SK-N-SH treated with all-trans-retinoic acid at 6 μM for 48 hours (cell line): ENCODE measurements at regions not wholly inside any gene's neighbourhood (a gene's known extent, or its start where the extent isn't known, plus 50 kb on each side); places are given as distances from the start of the nearest gene placed in this dataset.

Experiments
- ATAC-seq: fragments of 200-7000 bp; cut with Tn5 transposase; 3 replicates; pipeline ENCODE4 v1.9.1; 2020; ENCODE audit warnings: mild to moderate bottlenecking, moderate library complexity
- CSDC2 ChIP-seq: fragments of 250-450 bp; sonication (Bioruptor Pico); IDR thresholded peaks from 2 replicates; pipeline ENCODE4 v1.5.0; 2020; ENCODE audit warnings: mild to moderate bottlenecking, moderate library complexity
- ESRRG ChIP-seq: fragments of 250-450 bp; sonication (Bioruptor Pico); IDR thresholded peaks from 2 replicates; pipeline ENCODE4 v1.6.1; 2021; ENCODE audit warnings: mild to moderate bottlenecking
- ISL1 ChIP-seq: fragments of 250-450 bp; sonication (Bioruptor Pico); IDR thresholded peaks from 2 replicates; pipeline ENCODE4 v2.1.2; 2022; ENCODE audit warnings: mild to moderate bottlenecking, moderate library complexity
- PPARA ChIP-seq: fragments of 250-450 bp; sonication (Bioruptor Pico); IDR thresholded peaks from 2 replicates; pipeline ENCODE4 v1.5.0; 2020; ENCODE audit warnings: mild to moderate bottlenecking, borderline replicate concordance
- RARB ChIP-seq: fragments of 250-450 bp; sonication (Bioruptor Pico); IDR thresholded peaks from 2 replicates; pipeline ENCODE4 v1.8.0; 2021; ENCODE audit warnings: mild to moderate bottlenecking, moderate library complexity
- SNAI2 ChIP-seq: fragments of 250-450 bp; sonication (Bioruptor Pico); IDR thresholded peaks from 2 replicates; pipeline ENCODE4 v1.5.0; 2020; ENCODE audit warnings: mild to moderate bottlenecking, moderate library complexity
- TCF4 ChIP-seq: fragments of 250-450 bp; sonication (Bioruptor Pico); IDR thresholded peaks from 2 replicates; pipeline ENCODE4 v1.8.0; 2021; ENCODE audit warnings: mild to moderate bottlenecking, moderate library complexity, borderline replicate concordance
- TOX ChIP-seq: fragments of 250-450 bp; sonication (Bioruptor Pico); IDR thresholded peaks from 2 replicates; pipeline ENCODE4 v1.8.0; 2021; ENCODE audit warnings: mild to moderate bottlenecking, moderate library complexity, borderline replicate concordance
- ZC3H10 ChIP-seq: fragments of 250-450 bp; sonication (Bioruptor Pico); IDR thresholded peaks from 2 replicates; pipeline ENCODE4 v1.5.1; 2021; ENCODE audit warnings: mild to moderate bottlenecking, moderate library complexity
- ZFP30 ChIP-seq: fragments of 450-650 bp; formaldehyde crosslinking; IDR thresholded peaks from 2 replicates; pipeline ENCODE4 v1.5.0; 2022; ENCODE audit warnings: mild to moderate bottlenecking, moderate library complexity
- ZNF565 ChIP-seq: fragments of 450-650 bp; formaldehyde crosslinking; conservative IDR thresholded peaks from 2 replicates; pipeline ENCODE4 v1.5.0; 2020; ENCODE audit warnings: low read depth, mild to moderate bottlenecking, moderate library complexity
- ZNF70 ChIP-seq: fragments of 450-650 bp; formaldehyde crosslinking; IDR thresholded peaks from 2 replicates; pipeline ENCODE4 v1.5.0; 2020; ENCODE audit warnings: mild to moderate bottlenecking, moderate library complexity
- TF ChIP-seq, protein P1 (sequence below): fragments of 250-450 bp; sonication (Bioruptor Pico); IDR thresholded peaks from 2 replicates; pipeline ENCODE4 v1.5.1; 2021; ENCODE audit warnings: mild to moderate bottlenecking, moderate library complexity
- TF ChIP-seq, protein P2 (sequence below): fragments of 250-450 bp; sonication (Bioruptor Pico); IDR thresholded peaks from 2 replicates; pipeline ENCODE4 v1.5.1; 2020; ENCODE audit warnings: low read depth, mild to moderate bottlenecking, moderate library complexity
- TF ChIP-seq, protein P3 (sequence below): fragments of 250-450 bp; sonication (Bioruptor Pico); IDR thresholded peaks from 2 replicates; pipeline ENCODE4 v1.8.0; 2020; ENCODE audit warnings: mild to moderate bottlenecking, moderate library complexity, borderline replicate concordance
- TF ChIP-seq, protein P4 (sequence below): fragments of 250-450 bp; sonication (Bioruptor Pico); IDR thresholded peaks from 2 replicates; pipeline ENCODE4 v1.5.0; 2020; ENCODE audit warnings: mild to moderate bottlenecking, moderate library complexity
- TF ChIP-seq, protein P5 (sequence below): fragments of 250-450 bp; sonication (Bioruptor Pico); IDR thresholded peaks from 2 replicates; pipeline ENCODE4 v1.8.0; 2021; ENCODE audit warnings: low read depth, mild to moderate bottlenecking, moderate library complexity, borderline replicate concordance

DNA sequence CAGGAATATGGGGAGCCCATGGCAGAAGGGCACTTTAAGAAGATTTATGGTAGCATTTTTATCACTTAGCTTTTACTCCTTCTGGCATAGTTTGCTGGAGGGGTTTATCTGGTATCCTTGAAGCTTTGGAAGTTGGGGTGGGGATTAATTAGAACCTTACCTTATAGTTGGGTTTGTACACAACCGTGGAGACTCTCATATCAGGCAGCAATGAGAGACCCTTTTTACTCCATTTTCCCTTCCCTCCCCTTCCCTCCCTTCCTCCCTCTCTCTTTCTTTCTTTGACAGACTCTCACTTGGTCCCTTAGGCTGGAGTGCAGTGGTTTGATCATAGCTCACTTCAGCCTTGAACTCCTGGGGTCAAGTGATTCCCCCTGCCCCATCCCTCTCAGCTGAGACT lies 465.8 kb upstream of the PODXL start:
- no peak for ATAC-seq
- TF ChIP-seq ZNF565 (CRISPR knock-in tag), result no peak
- TF ChIP-seq PPARA (CRISPR knock-in tag), result no peak
- no peak for TF ChIP-seq TOX
- no peak for TF ChIP-seq ZNF70 (CRISPR knock-in tag)
- TF ChIP-seq TCF4 (CRISPR knock-in tag), result no peak
- TF ChIP-seq ISL1 (CRISPR knock-in tag), result no peak
- TF ChIP-seq, all 23 proteins: peak for 0

DNA sequence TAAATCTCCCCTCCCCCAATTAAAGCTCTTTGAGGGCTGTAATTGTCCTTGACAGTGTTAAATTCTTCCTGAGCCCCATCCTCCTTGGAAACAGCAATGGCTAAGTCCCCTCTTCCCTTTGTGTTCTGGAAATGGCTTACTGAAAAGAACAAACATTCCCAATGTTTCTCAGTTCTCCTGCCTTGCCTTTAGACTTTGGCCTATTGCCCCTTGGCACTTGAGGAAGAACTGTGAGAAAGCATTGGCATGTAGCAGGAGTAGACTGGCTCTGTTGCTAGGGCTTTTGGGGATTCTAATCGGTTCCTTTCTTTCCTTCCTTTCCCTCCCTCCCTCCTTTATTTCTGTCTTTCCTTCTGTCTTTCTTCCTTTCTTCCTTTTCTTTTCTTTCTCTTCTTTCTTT lies 463.3 kb upstream of the PODXL start:
- no peak for ATAC-seq
- TF ChIP-seq RARB (CRISPR knock-in tag) (no peak), ESRRG (no peak), TCF4 (CRISPR knock-in tag) (no peak), SNAI2 (CRISPR knock-in tag) (no peak), ZC3H10 (CRISPR knock-in tag) (no peak), ZFP30 (no peak), CSDC2 (CRISPR knock-in tag) (no peak), TOX (no peak), PPARA (CRISPR knock-in tag) (no peak), ZNF565 (CRISPR knock-in tag) (no peak)
- TF ChIP-seq, protein P1, sequence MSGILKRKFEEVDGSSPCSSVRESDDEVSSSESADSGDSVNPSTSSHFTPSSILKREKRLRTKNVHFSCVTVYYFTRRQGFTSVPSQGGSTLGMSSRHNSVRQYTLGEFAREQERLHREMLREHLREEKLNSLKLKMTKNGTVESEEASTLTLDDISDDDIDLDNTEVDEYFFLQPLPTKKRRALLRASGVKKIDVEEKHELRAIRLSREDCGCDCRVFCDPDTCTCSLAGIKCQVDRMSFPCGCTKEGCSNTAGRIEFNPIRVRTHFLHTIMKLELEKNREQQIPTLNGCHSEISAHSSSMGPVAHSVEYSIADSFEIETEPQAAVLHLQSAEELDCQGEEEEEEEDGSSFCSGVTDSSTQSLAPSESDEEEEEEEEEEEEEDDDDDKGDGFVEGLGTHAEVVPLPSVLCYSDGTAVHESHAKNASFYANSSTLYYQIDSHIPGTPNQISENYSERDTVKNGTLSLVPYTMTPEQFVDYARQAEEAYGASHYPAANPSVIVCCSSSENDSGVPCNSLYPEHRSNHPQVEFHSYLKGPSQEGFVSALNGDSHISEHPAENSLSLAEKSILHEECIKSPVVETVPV, result no peak
- TF ChIP-seq, protein P2, sequence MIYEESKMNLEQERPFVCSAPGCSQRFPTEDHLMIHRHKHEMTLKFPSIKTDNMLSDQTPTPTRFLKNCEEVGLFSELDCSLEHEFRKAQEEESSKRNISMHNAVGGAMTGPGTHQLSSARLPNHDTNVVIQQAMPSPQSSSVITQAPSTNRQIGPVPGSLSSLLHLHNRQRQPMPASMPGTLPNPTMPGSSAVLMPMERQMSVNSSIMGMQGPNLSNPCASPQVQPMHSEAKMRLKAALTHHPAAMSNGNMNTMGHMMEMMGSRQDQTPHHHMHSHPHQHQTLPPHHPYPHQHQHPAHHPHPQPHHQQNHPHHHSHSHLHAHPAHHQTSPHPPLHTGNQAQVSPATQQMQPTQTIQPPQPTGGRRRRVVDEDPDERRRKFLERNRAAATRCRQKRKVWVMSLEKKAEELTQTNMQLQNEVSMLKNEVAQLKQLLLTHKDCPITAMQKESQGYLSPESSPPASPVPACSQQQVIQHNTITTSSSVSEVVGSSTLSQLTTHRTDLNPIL, result no peak
- TF ChIP-seq, protein P3, sequence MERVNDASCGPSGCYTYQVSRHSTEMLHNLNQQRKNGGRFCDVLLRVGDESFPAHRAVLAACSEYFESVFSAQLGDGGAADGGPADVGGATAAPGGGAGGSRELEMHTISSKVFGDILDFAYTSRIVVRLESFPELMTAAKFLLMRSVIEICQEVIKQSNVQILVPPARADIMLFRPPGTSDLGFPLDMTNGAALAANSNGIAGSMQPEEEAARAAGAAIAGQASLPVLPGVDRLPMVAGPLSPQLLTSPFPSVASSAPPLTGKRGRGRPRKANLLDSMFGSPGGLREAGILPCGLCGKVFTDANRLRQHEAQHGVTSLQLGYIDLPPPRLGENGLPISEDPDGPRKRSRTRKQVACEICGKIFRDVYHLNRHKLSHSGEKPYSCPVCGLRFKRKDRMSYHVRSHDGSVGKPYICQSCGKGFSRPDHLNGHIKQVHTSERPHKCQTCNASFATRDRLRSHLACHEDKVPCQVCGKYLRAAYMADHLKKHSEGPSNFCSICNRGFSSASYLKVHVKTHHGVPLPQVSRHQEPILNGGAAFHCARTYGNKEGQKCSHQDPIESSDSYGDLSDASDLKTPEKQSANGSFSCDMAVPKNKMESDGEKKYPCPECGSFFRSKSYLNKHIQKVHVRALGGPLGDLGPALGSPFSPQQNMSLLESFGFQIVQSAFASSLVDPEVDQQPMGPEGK (CRISPR knock-in tag), result no peak
- TF ChIP-seq, protein P4, sequence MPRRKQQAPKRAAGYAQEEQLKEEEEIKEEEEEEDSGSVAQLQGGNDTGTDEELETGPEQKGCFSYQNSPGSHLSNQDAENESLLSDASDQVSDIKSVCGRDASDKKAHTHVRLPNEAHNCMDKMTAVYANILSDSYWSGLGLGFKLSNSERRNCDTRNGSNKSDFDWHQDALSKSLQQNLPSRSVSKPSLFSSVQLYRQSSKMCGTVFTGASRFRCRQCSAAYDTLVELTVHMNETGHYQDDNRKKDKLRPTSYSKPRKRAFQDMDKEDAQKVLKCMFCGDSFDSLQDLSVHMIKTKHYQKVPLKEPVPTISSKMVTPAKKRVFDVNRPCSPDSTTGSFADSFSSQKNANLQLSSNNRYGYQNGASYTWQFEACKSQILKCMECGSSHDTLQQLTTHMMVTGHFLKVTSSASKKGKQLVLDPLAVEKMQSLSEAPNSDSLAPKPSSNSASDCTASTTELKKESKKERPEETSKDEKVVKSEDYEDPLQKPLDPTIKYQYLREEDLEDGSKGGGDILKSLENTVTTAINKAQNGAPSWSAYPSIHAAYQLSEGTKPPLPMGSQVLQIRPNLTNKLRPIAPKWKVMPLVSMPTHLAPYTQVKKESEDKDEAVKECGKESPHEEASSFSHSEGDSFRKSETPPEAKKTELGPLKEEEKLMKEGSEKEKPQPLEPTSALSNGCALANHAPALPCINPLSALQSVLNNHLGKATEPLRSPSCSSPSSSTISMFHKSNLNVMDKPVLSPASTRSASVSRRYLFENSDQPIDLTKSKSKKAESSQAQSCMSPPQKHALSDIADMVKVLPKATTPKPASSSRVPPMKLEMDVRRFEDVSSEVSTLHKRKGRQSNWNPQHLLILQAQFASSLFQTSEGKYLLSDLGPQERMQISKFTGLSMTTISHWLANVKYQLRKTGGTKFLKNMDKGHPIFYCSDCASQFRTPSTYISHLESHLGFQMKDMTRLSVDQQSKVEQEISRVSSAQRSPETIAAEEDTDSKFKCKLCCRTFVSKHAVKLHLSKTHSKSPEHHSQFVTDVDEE (CRISPR knock-in tag), result no peak
- TF ChIP-seq, protein P5, sequence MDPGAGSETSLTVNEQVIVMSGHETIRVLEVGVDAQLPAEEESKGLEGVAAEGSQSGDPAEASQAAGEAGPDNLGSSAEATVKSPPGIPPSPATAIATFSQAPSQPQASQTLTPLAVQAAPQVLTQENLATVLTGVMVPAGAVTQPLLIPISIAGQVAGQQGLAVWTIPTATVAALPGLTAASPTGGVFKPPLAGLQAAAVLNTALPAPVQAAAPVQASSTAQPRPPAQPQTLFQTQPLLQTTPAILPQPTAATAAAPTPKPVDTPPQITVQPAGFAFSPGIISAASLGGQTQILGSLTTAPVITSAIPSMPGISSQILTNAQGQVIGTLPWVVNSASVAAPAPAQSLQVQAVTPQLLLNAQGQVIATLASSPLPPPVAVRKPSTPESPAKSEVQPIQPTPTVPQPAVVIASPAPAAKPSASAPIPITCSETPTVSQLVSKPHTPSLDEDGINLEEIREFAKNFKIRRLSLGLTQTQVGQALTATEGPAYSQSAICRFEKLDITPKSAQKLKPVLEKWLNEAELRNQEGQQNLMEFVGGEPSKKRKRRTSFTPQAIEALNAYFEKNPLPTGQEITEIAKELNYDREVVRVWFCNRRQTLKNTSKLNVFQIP, result no peak

DNA sequence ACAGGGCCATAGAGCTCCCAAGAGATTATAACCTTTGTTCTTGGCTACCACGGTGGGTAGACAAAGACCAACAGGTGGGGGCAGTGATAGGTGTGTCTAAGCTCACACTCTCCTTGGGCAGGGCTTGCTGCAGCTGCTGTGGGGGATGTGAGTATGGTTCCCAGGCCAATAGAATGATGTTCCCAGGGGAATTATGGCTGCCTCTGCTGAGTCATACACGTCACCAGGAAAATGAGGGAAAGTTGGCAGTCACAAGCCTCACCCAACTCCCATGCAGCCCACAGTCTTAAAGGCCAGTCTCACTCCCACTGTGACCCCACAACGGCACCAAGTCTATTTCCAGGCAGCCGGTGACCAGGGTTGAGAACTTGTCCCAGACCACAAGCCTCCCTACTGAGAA lies 453.4 kb upstream of the PODXL start:
- ATAC-seq, result no peak
- TF ChIP-seq ISL1 (CRISPR knock-in tag) (no peak), ZC3H10 (CRISPR knock-in tag) (no peak), TCF4 (CRISPR knock-in tag) (no peak), TOX (no peak), ESRRG (no peak)
- TF ChIP-seq, protein P5, result no peak
- TF ChIP-seq, protein P1, result no peak
- TF ChIP-seq, all 23 proteins: peak for 0
